ENCODE measurements at regions not wholly inside any gene's neighbourhood (a gene's known extent, or its start where the extent isn't known, plus 50 kb on each side); places are given as distances from the start of the nearest gene placed in this dataset.
"Not testable (repeated sequence)": the region's sequence is repeated elsewhere in the genome, so short reads cannot be mapped to it uniquely, and the experiment has no call there.

GRCh38 chr20:29790510-29790909 lies 1467.0 kb upstream of the DEFB115 start:
- H3K27ac ChIP-seq (ENCODE audit: low read depth) = no peak overlapping the region
- H3K36me3 ChIP-seq (ENCODE audit: insufficient read depth) = no peaks in the 10 kb centered on the region
- no peak overlapping the region for H3K4me3 ChIP-seq (ENCODE audit: low read depth, low read length)
- H3K4me1 ChIP-seq (ENCODE audit: insufficient read depth) = no peaks in the 10 kb centered on the region
- no peak for DNase-seq (ENCODE audit: extremely low spot score)

DNA sequence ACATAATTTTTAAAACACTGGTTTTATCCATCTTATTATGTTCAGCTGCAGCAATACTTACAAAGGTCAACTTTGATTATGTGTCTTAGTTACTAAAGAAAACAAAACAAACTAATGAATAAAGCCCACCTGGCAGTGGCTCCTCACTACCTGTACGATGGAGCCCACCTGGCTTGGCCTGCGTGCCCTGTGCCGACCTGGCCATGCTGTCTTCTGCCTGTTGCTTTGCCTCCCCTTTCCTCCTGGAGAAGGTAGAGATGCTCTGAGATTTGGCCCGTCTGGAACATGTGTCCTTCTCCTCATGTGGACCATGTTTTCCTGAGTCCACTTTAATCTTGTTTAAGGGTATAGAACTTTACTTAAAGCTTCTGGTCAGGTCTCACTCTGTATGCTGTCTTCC lies 1426.0 kb upstream of the DEFB115 start:
- not testable (repeated sequence) for H3K27ac ChIP-seq (ENCODE audit: low read depth); H3K4me3 ChIP-seq (ENCODE audit: low read depth, low read length); H3K4me1 ChIP-seq (ENCODE audit: insufficient read depth); DNase-seq (ENCODE audit: extremely low spot score); H3K36me3 ChIP-seq (ENCODE audit: insufficient read depth)
- WGBS = 58% methylated on average over 4 of the region's 4 CpGs

GRCh38 chr20:29868014-29868413 lies 1389.5 kb upstream of the DEFB115 start:
- not testable (repeated sequence) for H3K4me3 ChIP-seq (ENCODE audit: low read depth, low read length); H3K36me3 ChIP-seq (ENCODE audit: insufficient read depth); H3K27ac ChIP-seq (ENCODE audit: low read depth); H3K4me1 ChIP-seq (ENCODE audit: insufficient read depth); DNase-seq (ENCODE audit: extremely low spot score)
- WGBS = 70% methylated on average over 6 of the region's 6 CpGs

DNA sequence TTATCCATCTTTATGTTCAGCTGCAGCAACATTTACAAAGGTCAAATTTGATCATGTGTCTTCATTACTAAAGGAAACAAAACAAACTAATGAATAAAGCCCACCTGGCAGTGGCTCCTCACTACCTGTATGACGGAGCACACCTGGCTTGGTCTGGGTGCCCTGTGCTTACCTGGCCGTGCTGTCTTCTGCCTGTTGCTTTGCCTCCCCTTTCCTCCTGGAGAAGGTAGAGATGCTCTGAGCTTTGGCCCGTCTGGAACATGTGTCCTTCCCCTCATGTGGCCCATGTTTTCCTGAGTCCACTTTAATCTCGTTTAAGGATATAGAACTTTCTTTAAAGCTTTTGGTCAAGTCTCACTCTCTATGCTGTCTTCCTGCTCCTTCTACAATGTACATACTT lies 1388.8 kb upstream of the DEFB115 start:
- not testable (repeated sequence) for H3K4me1 ChIP-seq (ENCODE audit: insufficient read depth); H3K27ac ChIP-seq (ENCODE audit: low read depth)
- 51% methylated on average over 4 of the region's 4 CpGs for WGBS

DNA sequence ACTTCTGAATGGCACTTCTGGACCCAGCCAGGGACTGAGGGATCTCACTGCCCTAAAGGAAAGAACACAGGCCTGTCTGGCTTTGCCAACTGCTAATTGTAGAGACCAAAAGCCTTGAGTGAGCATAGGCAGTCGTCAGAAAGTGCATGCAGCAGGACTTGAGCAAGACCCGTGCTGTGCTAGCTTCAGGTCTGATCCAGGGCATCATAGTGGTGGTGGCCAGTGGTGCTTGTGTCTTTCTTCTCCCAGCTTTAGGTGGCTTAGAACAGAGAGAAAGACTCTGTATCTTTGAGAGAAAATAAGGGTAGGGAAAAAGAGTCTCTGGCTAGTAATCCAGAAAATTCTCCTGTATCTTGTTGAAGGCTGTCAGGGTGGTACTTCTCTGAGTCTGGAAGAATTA lies 1385.6 kb upstream of the DEFB115 start:
- WGBS = 57% methylated on average over 2 of the region's 2 CpGs
- not testable (repeated sequence) for H3K4me1 ChIP-seq (ENCODE audit: insufficient read depth); DNase-seq (ENCODE audit: extremely low spot score); H3K27ac ChIP-seq (ENCODE audit: low read depth); H3K4me3 ChIP-seq (ENCODE audit: low read depth, low read length); H3K36me3 ChIP-seq (ENCODE audit: insufficient read depth)

More for the DNA sequence above, 1388.8 kb upstream of the DEFB115 start:
- not testable (repeated sequence) for DNase-seq (ENCODE audit: extremely low spot score); H3K4me3 ChIP-seq (ENCODE audit: low read depth, low read length); H3K36me3 ChIP-seq (ENCODE audit: insufficient read depth)

- no peaks in the 10 kb centered on the region for H3K4me1 ChIP-seq (ENCODE audit: insufficient read depth)
- no peak overlapping the region for H3K27ac ChIP-seq (ENCODE audit: low read depth)
- WGBS = 47% methylated on average over 28 of the region's 28 CpGs
- H3K4me3 ChIP-seq (ENCODE audit: low read depth, low read length) = no peak overlapping the region
- DNase-seq (ENCODE audit: extremely low spot score) = no peak
- no peaks in the 10 kb centered on the region for H3K36me3 ChIP-seq (ENCODE audit: insufficient read depth)
These were observed 1383.5 kb upstream of the DEFB115 start for GRCh38 chr20:29873946-29874345.

DNA sequence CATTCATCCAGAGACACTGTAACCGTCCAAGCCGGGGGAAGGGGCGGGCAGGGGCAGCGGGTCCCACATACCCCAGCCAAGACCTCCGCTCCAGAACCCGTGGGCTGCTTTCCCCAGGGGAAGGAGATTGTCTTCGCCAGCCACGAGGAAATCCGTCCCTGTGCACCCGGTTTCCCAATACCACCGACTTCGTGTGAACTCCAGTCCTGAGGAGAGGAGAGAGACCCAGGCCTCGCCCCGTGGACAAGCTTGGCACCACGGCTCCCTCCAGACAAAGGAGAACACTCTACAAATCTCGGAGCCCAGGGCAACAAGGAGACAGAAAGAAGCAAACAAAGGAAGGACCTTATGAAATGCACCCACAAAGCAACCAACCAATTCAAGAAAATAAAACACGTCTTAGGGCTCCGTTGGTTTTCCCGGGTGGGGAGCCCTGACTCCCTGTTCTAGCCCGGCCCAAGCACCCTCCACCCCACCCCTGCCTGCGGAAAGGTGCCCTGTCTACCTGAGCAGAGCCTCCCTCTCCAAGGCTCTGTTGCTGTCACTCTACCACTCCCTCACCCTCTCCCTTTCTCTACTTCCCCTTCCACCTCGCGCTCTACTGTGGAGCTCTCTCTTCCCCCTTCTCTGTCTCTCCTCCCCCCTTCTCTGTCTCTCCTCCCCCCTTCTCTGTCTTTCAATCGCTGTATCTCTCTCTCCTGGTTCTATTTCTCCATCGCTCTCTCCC lies 1382.8 kb upstream of the DEFB115 start:
- no peak for DNase-seq (ENCODE audit: extremely low spot score)
- Histone ChIP-seq H3K4me3 (ENCODE audit: low read depth, low read length) (no peak overlapping the region), H3K36me3 (ENCODE audit: insufficient read depth) (no peaks in the 10 kb centered on the region), H3K27ac (ENCODE audit: low read depth) (no peak overlapping the region), H3K4me1 (ENCODE audit: insufficient read depth) (no peaks in the 10 kb centered on the region)
- 73% methylated on average over 25 of the region's 25 CpGs for WGBS

GRCh38 chr20:29875321-29876083 lies 1382.0 kb upstream of the DEFB115 start:
- not testable (repeated sequence) for H3K4me3 ChIP-seq (ENCODE audit: low read depth, low read length); H3K27ac ChIP-seq (ENCODE audit: low read depth); DNase-seq (ENCODE audit: extremely low spot score); H3K4me1 ChIP-seq (ENCODE audit: insufficient read depth); H3K36me3 ChIP-seq (ENCODE audit: insufficient read depth)
- WGBS = 77% methylated on average over 27 of the region's 27 CpGs

GRCh38 chr20:29876084-29876910 lies 1381.2 kb upstream of the DEFB115 start:
- not testable (repeated sequence) for DNase-seq (ENCODE audit: extremely low spot score); H3K36me3 ChIP-seq (ENCODE audit: insufficient read depth)
- 84% methylated on average over 41 of the region's 41 CpGs for WGBS

GRCh38 chr20:29876911-29877285 lies 1380.6 kb upstream of the DEFB115 start:
- WGBS = 77% methylated on average over 10 of the region's 10 CpGs
- H3K4me1 ChIP-seq (ENCODE audit: insufficient read depth) = no peaks in the 10 kb centered on the region
- no peak for DNase-seq (ENCODE audit: extremely low spot score)
- H3K4me3 ChIP-seq (ENCODE audit: low read depth, low read length) = no peak overlapping the region
- no peaks in the 10 kb centered on the region for H3K36me3 ChIP-seq (ENCODE audit: insufficient read depth)
- no peak overlapping the region for H3K27ac ChIP-seq (ENCODE audit: low read depth)

More at GRCh38 chr20:29876084-29876910, 1381.2 kb upstream of the DEFB115 start:
- H3K4me3 ChIP-seq (ENCODE audit: low read depth, low read length); H3K4me1 ChIP-seq (ENCODE audit: insufficient read depth); H3K27ac ChIP-seq (ENCODE audit: low read depth): not testable (repeated sequence)

DNA sequence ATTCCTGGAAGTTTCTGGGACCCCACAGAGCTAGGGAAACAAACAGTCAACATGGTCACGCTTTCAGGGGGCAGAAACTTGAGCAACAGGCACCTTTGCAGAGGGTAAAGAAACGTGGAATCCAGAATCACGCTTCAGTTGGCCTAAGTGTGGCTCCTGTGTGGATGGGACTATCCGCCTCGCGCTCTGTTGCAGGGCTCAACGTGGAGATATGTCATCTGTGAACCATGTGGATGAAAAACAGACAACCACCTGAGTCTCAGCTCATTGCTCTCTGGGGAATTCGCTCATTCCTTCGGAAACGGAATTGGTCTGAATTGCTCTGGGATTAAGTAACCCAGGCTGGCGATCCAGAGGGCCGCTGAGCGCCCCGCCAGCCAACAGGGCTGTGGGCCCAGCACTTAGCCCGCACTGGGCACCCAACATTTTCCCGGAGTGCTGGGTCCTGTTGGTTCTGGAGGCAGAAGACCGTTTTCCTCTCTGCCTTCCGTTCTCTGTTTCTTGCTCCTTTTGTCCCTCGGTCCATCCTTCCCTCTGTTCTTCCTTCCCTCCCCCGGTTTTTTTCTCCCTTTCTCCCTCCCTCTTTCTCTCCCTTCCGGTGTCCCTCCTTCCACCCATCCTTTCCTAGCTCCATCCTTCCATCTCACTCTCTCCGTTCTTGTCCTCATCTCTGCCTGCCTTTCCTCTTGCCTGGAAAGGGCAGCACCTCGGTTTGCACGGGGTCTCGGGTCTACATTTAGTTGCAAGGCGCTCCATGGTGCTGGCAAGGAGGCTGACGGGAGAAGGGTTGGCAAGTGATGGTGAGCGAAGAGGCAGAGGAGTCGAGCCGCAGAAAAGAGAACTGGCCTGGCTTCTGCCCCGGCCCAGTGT lies 1379.8 kb upstream of the DEFB115 start:
- not testable (repeated sequence) for H3K4me3 ChIP-seq (ENCODE audit: low read depth, low read length); H3K27ac ChIP-seq (ENCODE audit: low read depth); H3K36me3 ChIP-seq (ENCODE audit: insufficient read depth); H3K4me1 ChIP-seq (ENCODE audit: insufficient read depth); DNase-seq (ENCODE audit: extremely low spot score)
- WGBS = 57% methylated on average over 31 of the region's 31 CpGs

DNA sequence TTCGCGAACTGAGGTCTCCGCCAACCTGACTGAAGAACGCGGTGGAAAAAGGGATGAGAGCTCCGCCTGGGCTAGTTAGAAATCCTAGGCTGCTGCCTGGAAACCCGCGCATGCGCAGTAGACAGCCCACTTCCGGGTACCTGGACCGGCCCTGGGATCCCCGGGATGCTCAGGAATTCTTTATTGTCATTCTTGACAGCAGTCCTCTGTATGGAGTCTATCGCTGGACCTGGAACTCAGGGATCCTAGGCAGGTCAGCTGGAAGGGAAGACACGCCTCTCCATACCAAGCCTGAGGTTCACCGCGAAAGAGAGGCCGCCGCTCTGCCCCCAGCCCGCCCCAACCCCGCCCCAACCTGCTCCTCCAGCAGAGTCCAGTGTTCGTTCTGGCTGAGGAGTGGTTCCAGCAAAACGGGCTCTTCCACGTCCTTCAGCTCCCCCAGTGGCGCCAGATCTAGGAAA lies 1379.2 kb upstream of the DEFB115 start:
- DNase-seq (ENCODE audit: extremely low spot score) = no peak
- 37% methylated on average over 24 of the region's 24 CpGs for WGBS
- H3K27ac ChIP-seq (ENCODE audit: low read depth) = no peak overlapping the region
- no peak overlapping the region for H3K4me3 ChIP-seq (ENCODE audit: low read depth, low read length)
- no peaks in the 10 kb centered on the region for H3K36me3 ChIP-seq (ENCODE audit: insufficient read depth)
- no peaks in the 10 kb centered on the region for H3K4me1 ChIP-seq (ENCODE audit: insufficient read depth)

All from urinary bladder (tissue), 3 donors.